ENCODE measurements at regions not wholly inside any gene's neighbourhood (a gene's known extent, or its start where the extent isn't known, plus 50 kb on each side); places are given as distances from the start of the nearest gene placed in this dataset.

DNA sequence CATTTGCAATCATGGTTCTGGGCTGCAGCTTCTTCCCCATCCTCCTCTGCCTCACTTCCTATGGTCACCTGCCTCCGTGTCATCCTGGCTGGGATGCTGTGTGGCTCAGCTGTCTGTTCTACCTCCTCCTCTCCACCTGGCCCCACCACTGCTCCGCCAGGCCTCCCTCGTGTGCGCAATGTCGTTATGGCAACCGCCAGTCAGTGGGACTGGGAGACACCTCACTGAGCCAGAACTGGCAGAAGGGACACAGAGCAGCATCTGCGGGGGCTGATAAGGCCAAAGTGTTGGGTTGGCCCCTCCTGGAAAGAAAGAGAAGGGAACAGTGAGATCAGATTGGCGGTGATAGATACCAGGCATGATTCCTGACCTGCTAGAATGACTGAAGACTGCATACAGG, 527.5 kb downstream of the INHBA start:
- no peak for DNase-seq (ENCODE audit: low spot score)

DNA sequence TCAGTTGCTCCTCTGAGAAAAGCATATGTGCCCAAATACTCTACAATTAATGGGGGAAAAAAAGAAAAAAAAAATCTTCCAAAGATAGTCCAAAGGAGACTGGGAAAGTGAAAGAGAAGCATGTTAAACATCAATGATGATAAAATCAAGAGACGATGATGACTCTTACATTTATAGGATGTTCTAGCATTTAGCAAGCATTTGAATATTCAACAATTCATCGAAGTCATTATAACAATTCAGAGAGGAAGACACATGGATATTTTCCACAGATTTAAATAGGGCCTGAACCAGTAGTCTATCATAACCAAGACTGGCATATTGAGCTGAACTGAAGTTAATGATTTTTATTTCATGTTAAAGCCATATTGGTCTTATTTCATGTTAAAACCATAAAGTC, 528.4 kb downstream of the INHBA start:
- no peak for DNase-seq (ENCODE audit: low spot score)

DNA sequence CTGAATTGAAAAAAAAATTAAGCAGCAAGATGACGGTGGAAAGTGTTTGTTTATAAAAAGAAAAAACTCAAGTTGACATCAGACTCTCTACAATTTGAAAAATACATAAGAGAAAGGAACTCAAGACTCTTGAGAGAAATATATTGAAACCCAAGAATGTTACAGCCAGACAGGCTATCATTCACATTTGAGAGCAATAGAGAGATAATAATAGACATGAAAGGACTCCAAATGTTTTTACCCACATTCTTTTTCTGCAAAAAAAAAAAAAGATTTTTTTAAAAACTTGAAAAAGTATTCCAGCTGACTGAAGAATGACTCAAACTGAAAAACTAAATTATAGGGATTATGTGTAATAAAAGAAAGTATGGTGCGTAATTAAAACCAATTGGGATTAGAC, 532.4 kb downstream of the INHBA start:
- DNase-seq (ENCODE audit: low spot score): no peak

DNA sequence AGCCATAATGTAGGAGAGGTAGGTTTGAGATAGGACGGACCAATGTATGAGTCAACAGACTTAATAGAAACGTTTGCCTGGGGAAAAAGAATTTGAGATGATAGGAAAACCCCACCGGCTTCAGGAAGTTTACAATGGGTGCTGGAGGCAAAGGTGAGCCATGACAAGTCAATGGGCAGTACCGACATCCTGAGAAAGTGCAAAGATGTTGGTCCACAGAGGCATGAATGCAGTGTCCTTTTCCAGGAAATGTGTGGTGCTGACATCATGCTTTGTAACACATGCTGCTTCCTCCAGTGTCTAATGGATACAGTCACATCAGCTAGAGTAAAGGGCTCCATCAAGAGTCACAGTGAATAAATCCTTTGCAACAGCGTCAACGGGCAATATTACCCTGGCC, 533.6 kb downstream of the INHBA start:
- no peak for DNase-seq (ENCODE audit: low spot score)

DNA sequence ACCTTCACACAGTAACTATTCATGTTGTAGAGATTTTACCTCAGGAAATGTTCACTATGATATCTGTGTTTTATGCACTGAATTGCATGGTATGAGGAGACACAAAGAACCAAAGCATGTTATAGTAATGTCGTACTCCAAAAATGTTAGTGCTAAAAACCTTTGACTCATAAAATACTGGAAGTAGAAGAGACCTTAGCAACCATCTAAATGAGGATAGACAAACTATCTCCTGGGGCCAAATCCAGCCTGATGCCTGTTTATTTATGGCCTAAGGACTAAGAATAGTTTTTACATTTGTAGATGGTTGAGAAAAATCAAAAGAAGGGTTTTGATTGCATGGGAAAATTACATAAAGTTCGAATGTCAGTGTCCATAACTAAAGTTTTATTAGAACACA, 535.1 kb downstream of the INHBA start:
- no peak for DNase-seq (ENCODE audit: low spot score)

DNA sequence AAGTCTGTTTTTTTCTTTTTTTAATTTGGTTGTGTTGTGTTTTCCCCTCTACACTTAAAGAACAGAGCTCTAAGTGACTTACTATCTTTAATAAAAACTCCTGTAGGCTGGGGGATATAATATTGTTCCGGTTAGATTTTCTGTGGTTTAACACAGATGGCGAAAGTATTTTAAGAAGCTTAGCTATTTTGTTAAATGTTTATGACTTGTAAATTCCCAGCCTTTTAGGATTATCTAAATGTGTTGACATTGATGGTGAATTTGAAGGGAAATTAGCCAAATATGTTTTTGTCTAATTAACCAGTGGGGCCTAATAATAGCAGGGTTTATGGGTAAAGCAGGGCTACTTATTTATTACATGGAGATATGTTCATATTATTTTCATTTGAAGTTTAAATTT, 538.5 kb downstream of the INHBA start:
- DNase-seq (ENCODE audit: low spot score): no peak

DNA sequence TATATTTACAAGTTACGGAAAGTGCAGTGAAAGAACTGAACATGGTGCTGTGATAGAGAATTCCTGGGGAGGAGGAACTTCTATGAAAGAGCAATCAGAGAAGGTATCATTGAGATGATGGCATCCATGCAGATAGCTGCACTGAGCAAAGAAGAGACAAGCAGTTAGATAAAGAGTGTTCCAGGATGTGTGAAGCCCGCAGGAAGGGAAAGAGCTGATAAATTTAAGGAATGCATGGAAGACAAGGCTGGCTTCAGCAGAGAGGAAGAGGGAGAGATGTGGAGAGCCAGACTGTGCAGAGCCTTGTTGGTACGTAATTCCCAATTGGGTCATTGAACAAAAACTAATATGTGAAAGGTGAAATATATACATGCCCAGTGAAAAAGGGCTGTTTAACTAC, 538.9 kb downstream of the INHBA start:
- no peak for DNase-seq (ENCODE audit: low spot score)

DNA sequence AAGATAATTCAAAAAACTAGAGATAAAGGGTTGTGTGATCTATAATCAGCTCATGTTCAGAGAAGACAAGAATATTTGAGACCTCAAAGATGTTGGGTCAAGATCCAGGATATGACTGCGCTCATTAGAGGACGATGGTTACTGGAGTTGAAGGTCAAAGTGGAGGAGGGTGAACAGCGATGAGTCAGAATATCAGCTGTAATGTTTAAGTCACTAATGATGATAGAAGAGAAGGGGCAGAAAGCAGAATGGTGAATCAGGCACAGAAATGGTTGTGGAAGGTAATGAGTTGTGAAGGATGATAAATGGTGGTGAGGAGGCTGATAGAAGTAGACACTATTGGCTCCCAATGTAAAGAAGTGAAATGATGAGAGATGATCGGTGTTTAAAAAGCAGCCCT, 540.3 kb downstream of the INHBA start:
- DNase-seq (ENCODE audit: low spot score): no peak

DNA sequence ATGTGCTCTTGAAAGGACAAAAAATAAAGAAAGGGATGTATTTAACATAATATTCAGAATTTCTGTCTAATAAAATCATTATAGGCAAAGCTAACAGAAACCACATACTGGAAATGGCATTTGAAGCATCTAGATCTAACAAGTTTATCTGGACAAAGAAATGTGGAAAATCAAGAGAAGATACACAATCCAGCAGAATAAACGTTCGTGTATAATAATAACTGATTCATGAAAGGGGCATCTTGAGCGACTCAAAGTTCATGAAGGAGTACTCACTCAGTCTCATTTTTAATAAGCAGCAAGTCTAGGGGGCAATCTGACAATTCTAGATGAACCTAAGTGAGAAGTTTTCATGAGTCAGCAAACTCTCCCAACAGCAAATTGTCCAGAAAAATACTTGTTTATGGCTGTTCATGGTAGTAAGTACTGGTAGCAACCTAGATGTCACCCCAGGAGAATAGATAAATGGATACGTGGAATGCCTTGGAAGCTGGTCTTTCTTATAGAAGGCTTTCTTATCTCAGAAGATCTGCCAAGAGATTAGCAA, 541.8 kb downstream of the INHBA start:
- no peak for DNase-seq (ENCODE audit: low spot score)

DNA sequence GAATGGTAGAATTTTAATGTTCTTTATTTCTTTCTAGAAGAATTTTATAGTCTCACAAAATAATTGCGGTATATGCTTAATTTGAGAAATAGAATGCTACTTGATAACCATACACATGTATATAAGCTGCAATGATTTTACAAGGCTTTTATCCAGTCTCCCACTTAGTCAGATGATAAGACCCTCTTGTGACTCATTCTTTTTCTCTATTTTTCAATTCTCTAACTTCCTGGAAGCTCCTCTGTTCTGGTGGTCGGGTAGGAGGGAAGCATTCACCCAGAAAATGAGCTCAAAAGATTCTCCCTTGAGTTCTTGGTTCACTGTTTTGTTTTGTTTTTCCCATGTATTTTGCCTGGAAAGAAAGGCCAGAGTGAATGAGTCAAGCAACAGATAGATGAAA, 546.6 kb downstream of the INHBA start:
- no peak for DNase-seq (ENCODE audit: low spot score)

DNA sequence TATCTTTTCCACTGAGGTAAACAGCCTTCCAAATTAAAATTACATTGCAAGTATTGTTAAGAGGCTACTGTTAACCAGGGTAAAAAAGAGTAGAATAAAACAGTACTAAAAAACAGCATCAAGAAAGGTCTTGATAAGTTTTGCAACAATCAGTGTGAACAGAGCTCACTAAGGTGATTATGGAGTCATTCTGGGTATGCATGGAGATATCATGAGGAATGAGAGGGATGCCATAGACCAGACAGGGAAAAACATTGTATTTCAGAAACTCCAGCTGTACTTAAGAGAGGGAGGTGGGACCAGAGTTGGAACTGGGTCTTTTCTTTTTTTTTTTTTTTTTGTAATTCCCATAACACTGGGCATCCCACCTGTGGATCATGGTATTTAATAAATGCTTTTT, 549.6 kb downstream of the INHBA start:
- DNase-seq (ENCODE audit: low spot score): no peak

DNA sequence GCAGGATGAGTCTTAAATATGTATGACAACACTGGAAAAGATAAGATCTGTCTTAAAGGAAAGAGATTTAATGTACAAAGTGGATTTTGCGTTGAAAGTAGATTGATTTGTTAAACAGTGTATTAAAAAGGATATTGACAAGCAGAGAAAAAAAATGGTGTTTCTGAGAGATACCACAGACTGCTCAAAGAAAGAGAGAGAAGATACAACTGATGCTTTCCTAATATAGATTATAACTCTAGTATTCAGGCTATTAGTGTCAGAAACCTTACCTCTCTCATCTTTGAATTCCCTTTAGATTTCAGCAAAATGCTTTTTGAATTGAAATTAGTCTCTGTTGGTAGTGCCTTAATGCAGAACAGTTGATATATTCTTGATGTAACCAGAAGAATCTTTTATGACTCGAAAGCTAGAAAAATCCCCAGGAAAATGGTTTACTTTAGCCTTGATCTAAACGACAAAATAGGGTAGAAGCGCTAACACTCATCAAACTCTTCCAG, 550.7 kb downstream of the INHBA start:
- DNase-seq (ENCODE audit: low spot score): no peak

DNA sequence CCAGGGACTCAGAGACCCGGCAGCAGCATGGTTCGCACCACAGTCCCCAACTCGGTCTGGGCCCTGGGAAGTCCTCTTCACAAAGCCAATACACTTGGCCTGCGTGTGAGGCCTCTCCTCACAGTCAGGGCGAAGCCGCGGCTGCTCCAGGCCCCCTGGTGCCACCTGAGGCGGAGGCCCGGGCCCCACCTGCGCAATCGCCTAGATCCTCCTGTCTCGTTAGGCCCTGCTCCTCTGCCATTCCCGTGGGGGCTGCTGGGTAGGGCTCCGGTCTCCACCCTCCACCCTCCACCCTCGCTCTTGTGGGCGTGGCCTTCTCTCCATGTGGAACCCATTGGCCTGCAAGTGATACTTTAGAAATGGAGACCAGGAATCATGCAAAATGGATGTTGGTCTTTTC, 553.3 kb downstream of the INHBA start:
- DNase-seq (ENCODE audit: low spot score): no peak

DNA sequence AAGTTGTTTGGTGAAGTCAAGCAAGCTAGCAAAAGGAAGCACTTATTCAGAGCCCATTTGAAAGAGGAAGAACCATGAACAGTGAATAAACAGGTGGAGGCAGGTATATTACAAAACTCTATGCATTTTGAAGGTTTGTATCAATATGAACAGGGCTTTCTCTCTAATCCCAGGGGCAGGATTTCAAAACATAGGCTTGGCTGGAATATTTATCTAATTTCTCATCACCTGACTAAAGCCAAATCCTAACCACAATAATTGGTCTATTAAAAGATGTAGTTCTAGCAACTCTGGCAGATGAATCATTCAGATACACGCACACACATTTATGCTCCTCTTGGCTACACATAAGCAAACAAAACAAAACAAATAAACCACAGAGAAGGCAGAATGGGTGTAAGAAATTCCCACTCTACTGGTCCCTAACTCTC, 554.4 kb downstream of the INHBA start:
- no peak for DNase-seq (ENCODE audit: low spot score)

DNA sequence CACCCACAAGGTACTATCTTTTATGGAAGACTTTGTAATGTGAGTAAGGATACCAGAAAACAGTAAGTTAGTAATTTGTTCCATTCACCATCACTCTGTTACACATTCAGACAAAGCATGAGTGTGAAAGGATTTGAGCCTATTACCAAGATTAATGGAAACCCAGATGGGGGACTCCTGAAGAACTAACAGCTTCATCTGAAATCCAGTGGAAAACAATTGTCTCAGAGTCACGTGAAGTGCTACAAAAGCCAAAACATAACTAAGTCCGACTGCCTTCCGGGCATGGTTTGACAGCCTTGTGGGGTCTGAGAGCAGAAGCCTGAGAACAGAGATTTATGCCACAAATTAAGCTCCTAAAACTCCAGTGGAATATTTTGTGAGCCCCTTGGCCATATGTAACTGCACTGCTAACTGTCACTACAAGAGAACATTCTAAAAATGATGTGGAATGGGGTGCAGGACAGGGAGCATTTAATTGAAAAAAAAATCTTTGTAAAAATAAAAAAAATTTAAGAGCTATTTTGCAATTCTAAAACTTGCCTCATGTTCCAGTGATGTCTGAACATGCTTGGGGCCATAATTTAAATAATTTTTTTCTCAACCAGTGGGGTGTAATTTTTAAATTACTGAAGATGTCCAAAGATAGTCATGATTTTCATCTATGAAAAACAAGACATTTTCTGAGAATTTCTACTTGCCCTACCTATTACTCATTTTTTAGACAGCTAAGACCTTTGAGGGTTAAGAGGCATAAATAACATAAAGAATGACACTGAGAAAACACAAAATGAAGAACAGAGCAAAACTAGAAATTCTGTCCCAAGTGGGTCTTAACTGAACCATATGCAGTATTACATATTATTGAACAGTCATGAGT, 555.0 kb downstream of the INHBA start:
- no peak for DNase-seq (ENCODE audit: low spot score)

DNA sequence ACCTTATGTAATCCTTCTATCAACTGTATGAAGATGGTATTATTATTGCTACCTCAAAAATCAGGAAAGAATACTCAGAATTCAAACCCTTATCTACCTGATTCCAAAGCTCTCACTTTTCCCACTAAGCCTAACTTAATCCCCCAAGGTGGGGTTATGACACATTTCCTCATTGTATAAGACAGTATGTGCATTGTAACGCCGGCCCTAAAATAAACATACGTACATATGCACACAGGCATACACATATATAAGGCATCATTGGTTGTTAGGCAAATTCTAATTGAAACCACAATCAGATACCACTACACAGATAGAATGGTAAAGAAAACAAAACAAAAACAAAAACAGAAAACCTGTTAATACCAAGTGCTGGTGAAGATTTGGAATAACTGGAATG, 556.5 kb downstream of the INHBA start:
- no peak for DNase-seq (ENCODE audit: low spot score)

DNA sequence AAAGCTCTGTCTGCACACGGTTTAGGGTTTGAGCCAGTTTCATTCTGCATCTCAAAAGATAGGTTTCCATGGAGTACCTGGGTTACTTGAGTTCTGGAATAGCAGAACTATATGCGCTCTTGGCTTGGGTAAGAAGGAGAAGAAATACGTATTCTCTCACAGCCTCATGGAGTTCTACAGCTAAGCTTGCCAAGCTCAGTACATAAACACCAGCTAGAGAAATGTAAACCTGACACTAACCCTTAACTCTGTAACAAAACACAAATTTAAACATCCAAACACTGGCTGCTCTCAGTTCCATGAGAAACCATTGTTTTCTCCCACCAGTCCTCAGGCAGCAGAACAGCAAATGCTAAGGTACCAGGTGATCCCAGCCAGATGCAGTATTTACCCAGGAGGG, 557.2 kb downstream of the INHBA start:
- DNase-seq (ENCODE audit: low spot score): no peak

DNA sequence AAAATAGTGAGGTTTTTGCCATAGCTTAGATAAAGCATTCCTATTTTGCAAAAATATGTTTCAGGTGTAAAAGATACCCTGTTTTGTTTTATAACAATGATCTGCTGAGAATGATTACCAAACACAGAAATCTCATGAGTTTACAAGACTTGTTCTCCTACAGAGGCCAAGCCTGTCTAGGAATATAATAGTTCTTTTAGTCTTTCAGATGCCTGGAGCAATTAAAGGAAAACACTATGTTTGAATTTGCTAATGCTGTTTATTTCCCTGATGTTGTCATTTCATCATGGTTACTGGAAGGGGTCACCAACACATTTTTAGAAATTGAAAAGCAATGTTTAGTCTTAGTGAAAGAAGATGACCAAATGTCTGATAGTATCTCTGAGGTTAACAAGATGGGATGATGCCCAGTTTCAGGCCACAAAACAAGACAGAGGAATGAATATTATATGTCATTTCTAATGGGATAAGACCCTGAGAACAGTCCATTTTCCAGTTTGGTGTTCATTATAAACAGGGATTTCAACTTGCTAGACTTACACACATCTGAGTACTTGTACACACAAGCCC, 559.9 kb downstream of the INHBA start:
- DNase-seq (ENCODE audit: low spot score): no peak

DNA sequence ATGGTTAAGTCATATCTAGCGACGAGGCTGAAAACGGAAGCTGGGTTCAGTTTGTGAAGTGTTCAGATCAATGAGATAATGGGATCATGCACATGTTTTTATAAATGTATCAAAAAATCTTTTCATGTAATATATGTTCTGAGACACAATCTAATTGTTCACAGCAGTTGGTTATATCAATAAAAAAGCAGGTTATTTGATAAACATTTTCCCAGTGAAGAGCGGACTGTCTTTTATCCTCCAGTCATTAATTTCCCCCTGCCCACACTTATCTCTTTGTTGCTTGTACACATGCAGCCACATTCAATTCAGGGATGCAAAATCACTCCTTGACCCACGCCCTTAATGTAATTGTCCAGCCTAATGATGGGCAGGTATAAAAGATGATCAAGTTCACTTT, 563.1 kb downstream of the INHBA start:
- no peak for DNase-seq (ENCODE audit: low spot score)

DNA sequence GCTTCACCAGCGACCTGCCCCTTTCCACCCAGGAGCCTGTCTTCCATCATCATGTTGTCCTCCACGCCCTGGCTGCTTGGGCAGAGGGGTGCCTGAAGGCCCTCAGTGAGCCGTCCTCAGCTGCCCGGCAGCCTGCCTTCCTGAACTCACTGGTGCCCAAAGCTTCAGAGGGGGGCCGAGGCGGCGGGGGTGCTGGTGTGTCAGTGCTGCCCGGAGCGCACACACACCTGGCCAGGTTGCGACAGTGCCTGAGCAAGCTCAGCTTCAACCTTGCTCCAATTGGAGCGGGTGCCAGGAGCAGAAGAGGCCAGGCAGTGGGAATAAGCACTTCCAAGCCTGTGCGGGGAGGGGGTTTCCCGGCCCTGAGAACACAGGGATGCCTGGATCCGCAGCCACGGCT, 566.3 kb downstream of the INHBA start:
- DNase-seq (ENCODE audit: low spot score): no peak

DNA sequence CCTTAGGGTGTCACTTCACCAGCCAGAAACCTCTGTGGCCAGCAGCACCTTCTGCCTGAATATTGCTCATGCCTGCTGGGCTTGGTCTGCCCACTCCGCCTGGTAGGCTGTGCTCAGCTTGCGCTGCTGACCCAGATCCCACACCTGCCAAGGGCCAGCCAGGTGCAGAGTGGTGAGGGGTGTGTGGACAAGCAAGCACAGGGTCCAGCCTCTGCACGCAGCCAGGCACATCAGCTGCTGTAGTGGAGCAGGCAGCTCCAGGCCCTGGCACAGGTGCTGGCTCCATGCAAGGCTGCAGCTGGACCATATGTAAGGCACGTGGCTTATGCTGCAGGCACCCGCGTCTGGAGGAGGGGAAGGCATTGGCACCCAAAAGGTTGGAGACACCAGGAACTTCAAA, 567.4 kb downstream of the INHBA start:
- no peak for DNase-seq (ENCODE audit: low spot score)

DNA sequence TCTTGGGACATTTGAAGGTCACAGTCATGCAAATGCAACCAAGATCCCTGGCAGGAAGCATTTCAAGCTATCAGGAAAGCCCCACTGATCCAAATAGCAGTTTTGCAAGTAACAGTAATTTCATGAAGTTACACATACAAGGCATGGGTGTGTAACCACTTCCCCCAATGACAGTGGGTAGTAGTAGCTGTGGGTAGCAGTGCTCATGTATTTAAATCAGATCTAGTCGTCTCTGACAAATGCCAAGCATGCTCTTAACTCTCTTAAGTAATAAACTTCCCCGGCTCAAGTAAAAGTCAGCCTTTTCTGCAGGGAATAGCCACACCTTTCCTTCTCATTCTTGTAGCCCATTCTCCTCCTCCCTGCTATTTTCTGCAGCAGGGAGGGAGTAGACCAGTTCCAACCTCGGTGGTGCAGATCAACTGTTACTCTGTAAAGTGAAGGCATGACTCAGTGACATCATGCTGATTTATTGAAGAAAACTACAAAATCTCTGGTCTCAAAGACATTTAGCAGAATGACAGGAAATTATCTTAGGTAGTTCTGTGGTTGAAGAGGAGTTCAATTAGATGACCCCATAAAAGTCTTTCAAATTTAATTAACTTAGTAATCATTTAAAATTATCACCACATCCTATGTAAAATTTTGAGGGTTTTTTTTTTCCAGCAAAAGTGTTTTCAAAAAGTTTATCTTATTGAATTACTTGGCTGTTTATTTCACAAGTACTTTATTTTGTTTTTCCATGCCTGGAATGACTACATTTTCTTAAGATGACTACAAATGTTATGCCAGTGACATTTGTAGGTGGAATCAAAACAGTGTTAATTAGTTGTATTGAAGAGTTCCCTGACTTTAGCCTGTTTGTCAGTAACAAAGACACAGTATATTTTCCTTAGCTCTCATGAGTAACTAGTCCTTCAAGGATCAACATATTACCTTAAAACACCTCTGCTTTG, 568.3 kb downstream of the INHBA start:
- no peak for DNase-seq (ENCODE audit: low spot score)

Data from CD4-positive, alpha-beta T cell treated with Interleukin-15 for 4 hours (primary cell).